HEK293T (cell line): ENCODE measurements at regions not wholly inside any gene's neighbourhood (a gene's known extent, or its start where the extent isn't known, plus 50 kb on each side); places are given as distances from the start of the nearest gene placed in this dataset.

ENCODE experiments used
- CTBP1 ChIP-seq: fragments of 450-650 bp; IDR thresholded peaks from 2 replicates; pipeline ENCODE4 v1.6.1; 2016; ENCODE audit warnings: borderline replicate concordance
- ELF4 ChIP-seq: fragments of 450-650 bp; IDR thresholded peaks from 2 replicates; pipeline ENCODE4 v1.6.1; 2017; ENCODE audit warnings: antibody characterized with exemption
- FOXA1 ChIP-seq: fragments of 450-650 bp; IDR thresholded peaks from 2 replicates; pipeline ENCODE4 v1.6.1; 2016; ENCODE audit warnings: mild to moderate bottlenecking
- FOXM1 ChIP-seq: fragments of 450-650 bp; IDR thresholded peaks from 2 replicates; pipeline ENCODE4 v1.6.1; 2017; ENCODE audit warnings: mild to moderate bottlenecking, borderline replicate concordance
- SP1 ChIP-seq: fragments of 450-650 bp; IDR thresholded peaks from 2 replicates; pipeline ENCODE4 v1.6.1; 2017
- SUZ12 ChIP-seq: fragments of 450-650 bp; IDR thresholded peaks from 2 replicates; pipeline ENCODE4 v1.6.1; 2016; ENCODE audit warnings: mild to moderate bottlenecking
- ZNF384 ChIP-seq: fragments of 450-650 bp; IDR thresholded peaks from 2 replicates; pipeline ENCODE4 v1.6.1; 2016
- TF ChIP-seq, protein P1 (sequence below): fragments of 450-650 bp; IDR thresholded peaks from 2 replicates; pipeline ENCODE4 v1.6.1; 2016

DNA sequence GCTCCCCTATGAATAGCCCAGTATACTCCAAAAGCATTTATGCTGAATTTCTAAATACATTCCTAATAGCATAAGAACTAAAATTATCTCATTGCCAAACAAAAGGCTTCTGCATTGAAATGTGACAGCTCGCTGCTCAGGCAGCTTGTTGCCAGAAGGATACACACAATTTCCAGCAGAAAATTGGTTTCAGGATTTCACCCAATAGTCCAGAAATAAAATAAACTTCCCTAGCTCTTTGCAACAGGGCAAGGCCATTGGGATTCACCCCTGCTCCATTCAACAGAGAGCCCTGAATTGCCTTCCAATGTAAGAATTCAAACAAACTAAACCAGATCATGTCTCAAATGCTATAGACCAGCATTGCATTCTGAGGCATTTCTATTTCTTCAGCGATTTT lies 70.7 kb downstream of the RBM43 start:
- TF ChIP-seq SUZ12 (no peak), FOXM1 (no peak), CTBP1 (no peak), SP1 (no peak), ZNF384 (no peak), ELF4 (no peak), FOXA1 (no peak)
- TF ChIP-seq, protein P1, sequence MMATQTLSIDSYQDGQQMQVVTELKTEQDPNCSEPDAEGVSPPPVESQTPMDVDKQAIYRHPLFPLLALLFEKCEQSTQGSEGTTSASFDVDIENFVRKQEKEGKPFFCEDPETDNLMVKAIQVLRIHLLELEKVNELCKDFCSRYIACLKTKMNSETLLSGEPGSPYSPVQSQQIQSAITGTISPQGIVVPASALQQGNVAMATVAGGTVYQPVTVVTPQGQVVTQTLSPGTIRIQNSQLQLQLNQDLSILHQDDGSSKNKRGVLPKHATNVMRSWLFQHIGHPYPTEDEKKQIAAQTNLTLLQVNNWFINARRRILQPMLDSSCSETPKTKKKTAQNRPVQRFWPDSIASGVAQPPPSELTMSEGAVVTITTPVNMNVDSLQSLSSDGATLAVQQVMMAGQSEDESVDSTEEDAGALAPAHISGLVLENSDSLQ: no peak
